ENCODE measurements at regions not wholly inside any gene's neighbourhood (a gene's known extent, or its start where the extent isn't known, plus 50 kb on each side); places are given as distances from the start of the nearest gene placed in this dataset.

DNA sequence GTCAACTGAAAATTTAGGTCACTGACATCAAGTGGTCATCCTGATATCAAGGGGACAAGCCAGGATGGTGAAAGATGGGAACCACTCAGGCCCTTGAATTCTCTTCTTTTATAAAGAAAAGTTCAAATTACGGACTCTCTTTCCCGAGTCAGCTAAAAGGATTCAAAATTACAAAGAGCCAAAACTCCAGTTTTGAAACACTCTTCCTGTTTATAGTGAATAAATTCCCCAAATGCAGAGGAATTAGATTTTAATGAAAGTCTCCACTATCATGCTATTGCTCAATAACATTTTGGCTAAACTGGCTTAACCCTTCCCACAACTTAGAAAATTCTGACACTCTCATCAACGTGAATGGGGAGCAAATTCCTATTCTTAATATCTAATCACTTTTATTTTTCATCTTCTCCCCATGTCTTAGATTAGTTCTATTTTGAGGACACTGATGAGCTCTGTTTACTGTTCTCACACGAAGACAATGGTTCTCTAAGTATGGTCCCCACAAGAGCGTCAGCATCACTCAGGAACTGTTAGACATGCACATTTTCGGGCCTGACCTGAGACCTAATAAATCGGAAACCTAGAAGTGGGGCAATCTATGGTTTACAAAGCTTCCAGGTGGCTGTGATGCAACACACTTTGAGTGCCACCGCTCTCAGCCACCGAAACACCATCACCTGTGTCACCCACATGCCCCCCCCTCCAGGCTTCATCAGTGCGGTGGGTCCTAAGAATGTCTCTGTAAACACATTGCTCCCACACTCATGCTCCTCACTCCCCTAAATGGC, 64.4 kb upstream of the TIAM1 start:
- Histone ChIP-seq H3K27me3 (ENCODE audit: low read depth) (no peaks in the 10 kb centered on the region), H3K36me3 (replicated peaks) (no peaks in the 10 kb centered on the region), H3K4me3 (no peak overlapping the region), H3K9me3 (no peaks in the 10 kb centered on the region), H3K4me1 (no peaks in the 10 kb centered on the region)
- in situ Hi-C loops (cut with MboI; ENCODE audit: low sequenced_read_pairs), result no loop called here
- DNase-seq (ENCODE audit: low spot score in 2 of 2), result no peak

DNA sequence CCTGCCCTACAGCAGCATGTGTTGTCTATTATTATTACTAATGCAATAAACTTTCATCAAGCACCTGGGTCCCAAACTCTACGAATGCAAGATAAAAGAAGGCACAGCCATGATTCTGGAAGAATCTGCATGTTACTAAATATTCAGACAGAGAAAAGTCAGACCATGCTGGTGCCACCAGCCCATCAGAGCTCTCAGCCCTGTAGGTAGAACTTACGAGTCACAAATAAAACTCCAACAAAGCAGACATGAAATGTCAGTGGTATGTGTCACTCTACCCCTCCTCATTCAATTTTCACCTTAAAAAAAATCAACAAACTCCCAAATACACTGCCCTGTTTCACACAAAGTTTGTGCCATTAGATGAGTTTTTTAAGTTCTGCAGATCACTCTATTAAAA, 62.4 kb upstream of the TIAM1 start:
- Histone ChIP-seq H3K9me3 (no peaks in the 10 kb centered on the region), H3K36me3 (replicated peaks) (no peaks in the 10 kb centered on the region), H3K4me1 (no peaks in the 10 kb centered on the region), H3K27me3 (ENCODE audit: low read depth) (no peaks in the 10 kb centered on the region), H3K4me3 (no peak overlapping the region)
- in situ Hi-C loops (cut with MboI; ENCODE audit: low sequenced_read_pairs), result no loop called here
- DNase-seq (ENCODE audit: low spot score in 2 of 2), result no peak

DNA sequence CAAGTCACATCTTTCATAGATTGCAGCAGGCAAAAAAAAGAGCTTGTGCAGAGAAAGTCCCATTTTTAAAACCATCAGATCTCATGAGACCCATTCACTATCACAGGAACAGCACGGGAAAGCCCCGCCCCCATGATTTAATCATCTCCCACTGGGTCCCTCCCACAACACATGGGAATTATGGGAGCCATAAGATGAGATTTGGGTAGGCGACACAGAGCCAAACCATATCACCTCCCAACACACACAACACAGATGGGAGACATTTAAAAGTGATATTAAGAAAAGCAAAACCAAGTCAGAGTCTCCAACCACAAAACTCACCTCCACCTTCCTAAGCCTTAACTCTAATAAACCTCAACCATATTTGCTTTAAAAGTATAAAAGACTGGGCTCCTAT, 61.5 kb upstream of the TIAM1 start:
- no peak for DNase-seq (ENCODE audit: low spot score in 2 of 2)
- in situ Hi-C loops (cut with MboI; ENCODE audit: low sequenced_read_pairs), result no loop called here
- Histone ChIP-seq H3K9me3 (no peaks in the 10 kb centered on the region), H3K27me3 (ENCODE audit: low read depth) (no peaks in the 10 kb centered on the region), H3K36me3 (replicated peaks) (no peaks in the 10 kb centered on the region), H3K4me3 (no peak overlapping the region), H3K4me1 (no peaks in the 10 kb centered on the region)

DNA sequence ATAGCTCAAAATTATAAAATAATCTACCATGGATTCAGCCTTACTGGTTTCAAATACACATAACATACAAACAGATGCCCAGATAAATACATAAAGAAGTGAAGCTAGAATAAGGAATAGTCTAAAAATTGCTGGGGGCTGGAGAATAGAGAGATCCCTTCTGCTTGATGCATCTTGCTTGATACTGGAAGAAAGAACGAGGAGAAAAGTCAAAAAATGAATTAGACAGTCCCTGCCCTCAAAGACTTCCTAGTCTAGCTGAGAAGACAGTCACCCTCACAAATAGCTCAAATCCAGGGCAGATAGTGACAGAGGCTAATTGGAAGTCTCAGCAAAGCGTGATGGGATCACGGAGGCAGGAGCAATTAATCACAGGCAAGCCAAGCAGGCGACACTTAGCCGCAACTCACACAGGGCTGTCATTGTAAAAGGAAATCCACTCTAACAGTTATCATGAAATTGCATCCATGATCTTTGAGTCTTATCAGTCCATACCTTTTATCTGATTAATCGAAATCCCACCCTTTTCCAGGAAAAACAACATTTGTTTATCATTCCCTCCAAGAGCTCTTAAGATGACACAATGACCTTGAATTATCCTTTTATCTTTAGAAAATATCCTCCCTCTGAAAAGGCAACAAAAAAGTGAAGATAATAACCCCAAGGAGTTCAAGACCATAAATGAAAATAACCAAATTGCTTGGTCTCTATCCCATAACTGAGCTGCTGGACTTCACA, 59.7 kb upstream of the TIAM1 start:
- no peaks in the 10 kb centered on the region for H3K4me1 ChIP-seq
- in situ Hi-C loops (cut with MboI; ENCODE audit: low sequenced_read_pairs), result no loop called here
- no peak for DNase-seq (ENCODE audit: low spot score in 2 of 2)

DNA sequence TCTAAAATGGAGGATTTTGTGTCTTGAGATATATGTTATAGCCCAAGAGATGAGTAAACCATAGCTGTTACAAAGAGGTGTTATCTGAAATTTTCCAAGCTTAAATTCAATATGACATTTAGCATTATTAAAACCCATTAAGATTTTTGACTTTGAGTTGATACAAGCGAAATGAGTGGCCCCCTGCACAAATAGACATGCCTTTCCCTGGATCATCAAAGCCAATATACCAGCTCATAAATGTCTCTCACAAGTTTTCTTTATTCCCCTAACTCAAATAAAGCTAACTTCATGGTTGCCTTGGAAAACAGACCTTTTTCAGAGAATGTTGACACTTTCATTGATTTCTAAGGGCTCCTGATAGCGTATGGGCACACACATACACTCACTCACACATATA, 55.5 kb upstream of the TIAM1 start:
- H3K9me3 ChIP-seq, result no peaks in the 10 kb centered on the region
- H3K27me3 ChIP-seq (ENCODE audit: low read depth), result no peaks in the 10 kb centered on the region
- H3K36me3 ChIP-seq (replicated peaks), result no peaks in the 10 kb centered on the region
- in situ Hi-C loops (cut with MboI; ENCODE audit: low sequenced_read_pairs), result no loop called here
- DNase-seq (ENCODE audit: low spot score in 2 of 2), result no peak
- no peak overlapping the region for H3K4me3 ChIP-seq
- no peaks in the 10 kb centered on the region for H3K4me1 ChIP-seq

More for the DNA sequence above, 59.7 kb upstream of the TIAM1 start:
- Histone ChIP-seq H3K4me3 (no peak overlapping the region), H3K9me3 (no peaks in the 10 kb centered on the region), H3K36me3 (replicated peaks) (no peaks in the 10 kb centered on the region), H3K27me3 (ENCODE audit: low read depth) (no peaks in the 10 kb centered on the region)

DNA sequence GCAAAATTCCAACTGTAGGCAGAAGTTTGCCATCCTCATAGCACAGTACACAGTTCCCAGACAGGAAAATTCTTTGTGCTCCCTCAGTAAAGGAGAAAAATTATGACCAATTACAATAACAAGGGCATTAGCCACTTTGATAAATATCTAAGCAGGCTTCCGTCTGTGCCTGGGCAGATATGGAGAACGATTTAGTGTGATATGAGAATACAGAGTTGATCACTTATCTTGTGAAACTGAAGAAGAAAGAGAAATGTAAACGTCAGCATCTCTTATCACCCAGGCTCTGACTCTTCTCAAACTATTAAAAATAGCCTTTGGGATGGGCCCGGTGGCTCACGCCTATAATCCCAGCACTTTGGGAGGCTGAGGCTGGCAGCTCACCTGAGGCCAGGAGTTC, 54.5 kb upstream of the TIAM1 start:
- Histone ChIP-seq H3K9me3 (no peaks in the 10 kb centered on the region), H3K27me3 (ENCODE audit: low read depth) (no peaks in the 10 kb centered on the region), H3K36me3 (replicated peaks) (no peaks in the 10 kb centered on the region), H3K4me1 (no peaks in the 10 kb centered on the region), H3K4me3 (no peak overlapping the region)
- in situ Hi-C loops (cut with MboI; ENCODE audit: low sequenced_read_pairs), result no loop called here
- DNase-seq (ENCODE audit: low spot score in 2 of 2), result no peak

DNA sequence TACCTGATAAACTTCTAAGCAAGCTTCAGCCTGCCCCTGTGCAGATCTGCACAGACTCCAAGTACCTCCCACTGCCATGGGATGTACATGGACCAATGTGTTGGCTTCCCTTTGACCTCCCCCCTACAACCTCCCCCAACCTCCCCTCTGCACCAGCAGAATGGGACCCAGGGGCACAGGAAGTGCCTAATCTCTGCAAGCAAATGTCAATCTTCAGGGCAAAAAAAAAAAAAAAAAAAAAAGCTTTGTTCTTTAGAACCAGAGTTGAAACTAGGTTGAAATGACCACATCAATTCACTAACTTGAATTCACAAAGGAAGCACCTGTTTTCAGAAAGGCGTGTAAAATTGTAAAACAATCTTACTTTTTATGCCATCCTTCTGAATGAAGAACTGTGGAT, 53.9 kb upstream of the TIAM1 start:
- no peaks in the 10 kb centered on the region for H3K27me3 ChIP-seq (ENCODE audit: low read depth)
- H3K36me3 ChIP-seq (replicated peaks), result no peaks in the 10 kb centered on the region
- DNase-seq (ENCODE audit: low spot score in 2 of 2), result no peak
- H3K9me3 ChIP-seq, result no peaks in the 10 kb centered on the region
- H3K4me3 ChIP-seq, result no peak overlapping the region
- in situ Hi-C loops (cut with MboI; ENCODE audit: low sequenced_read_pairs), result no loop called here
- H3K4me1 ChIP-seq, result no peaks in the 10 kb centered on the region

DNA sequence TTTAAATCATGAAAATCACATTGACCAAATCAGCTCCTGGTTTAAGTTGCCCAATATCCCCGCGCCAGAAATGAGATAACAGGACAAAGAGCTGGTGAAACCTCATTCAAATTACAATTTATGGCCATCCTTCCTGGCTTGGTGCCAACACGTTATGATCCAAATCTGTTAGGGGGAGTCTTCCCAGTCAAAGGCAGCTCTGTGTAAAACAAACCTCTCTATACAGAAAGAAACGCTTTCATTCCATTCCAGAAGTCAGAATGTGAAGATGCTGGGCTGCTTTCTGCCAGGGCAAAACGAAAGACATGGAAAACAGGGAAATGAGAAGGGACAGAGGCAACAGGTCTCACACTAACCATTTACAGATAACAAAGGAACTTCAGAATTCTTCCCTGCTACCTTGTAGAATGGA, 53.5 kb upstream of the TIAM1 start:
- no peaks in the 10 kb centered on the region for H3K4me1 ChIP-seq
- DNase-seq (ENCODE audit: low spot score in 2 of 2), result no peak
- in situ Hi-C loops (cut with MboI; ENCODE audit: low sequenced_read_pairs), result no loop called here
- H3K27me3 ChIP-seq (ENCODE audit: low read depth), result no peaks in the 10 kb centered on the region
- no peak overlapping the region for H3K4me3 ChIP-seq
- H3K36me3 ChIP-seq (replicated peaks), result no peaks in the 10 kb centered on the region
- H3K9me3 ChIP-seq, result no peaks in the 10 kb centered on the region

DNA sequence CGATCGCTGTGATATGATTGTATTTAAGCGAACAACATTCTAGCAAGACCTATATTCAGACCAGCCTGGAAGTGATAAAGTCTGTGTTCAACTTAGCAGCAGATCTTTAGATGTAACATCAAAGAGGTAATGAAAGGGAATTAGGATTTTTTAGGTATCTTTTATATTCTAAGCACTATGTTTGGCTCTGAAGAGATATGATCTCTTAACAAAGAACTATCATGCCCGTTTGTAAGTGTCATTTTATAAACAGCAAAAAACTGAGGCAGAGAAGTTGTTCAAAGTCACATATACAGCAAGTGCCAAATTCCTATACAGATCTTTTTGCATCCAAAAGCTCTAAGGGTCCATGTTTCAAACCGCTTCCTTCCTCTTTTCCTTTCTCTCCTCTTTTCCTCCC, 53.0 kb upstream of the TIAM1 start:
- Histone ChIP-seq H3K27me3 (ENCODE audit: low read depth) (no peaks in the 10 kb centered on the region), H3K4me1 (no peaks in the 10 kb centered on the region), H3K36me3 (replicated peaks) (no peaks in the 10 kb centered on the region), H3K9me3 (no peaks in the 10 kb centered on the region), H3K4me3 (no peak overlapping the region)
- in situ Hi-C loops (cut with MboI; ENCODE audit: low sequenced_read_pairs), result no loop called here
- no peak for DNase-seq (ENCODE audit: low spot score in 2 of 2)

DNA sequence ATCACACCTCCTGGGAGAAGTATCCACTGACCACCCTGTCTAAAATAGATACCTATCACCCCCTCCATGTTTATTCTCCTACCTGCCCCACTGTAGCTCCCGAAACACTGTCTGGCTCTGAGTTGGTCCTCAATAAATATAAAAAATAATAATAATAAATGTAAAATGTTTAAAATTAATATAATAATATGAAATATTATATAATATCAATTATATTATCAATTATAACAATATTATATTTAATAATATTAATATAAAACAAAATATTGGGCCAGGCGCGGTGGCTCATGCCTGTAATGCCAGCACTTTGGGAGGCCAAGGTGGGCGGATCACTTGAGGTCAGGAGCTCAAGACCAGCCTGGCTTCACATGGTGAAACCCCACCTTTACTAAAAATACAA, 52.3 kb upstream of the TIAM1 start:
- in situ Hi-C loops (cut with MboI; ENCODE audit: low sequenced_read_pairs), result no loop called here
- Histone ChIP-seq H3K9me3 (no peaks in the 10 kb centered on the region), H3K36me3 (replicated peaks) (no peaks in the 10 kb centered on the region), H3K4me1 (no peaks in the 10 kb centered on the region), H3K4me3 (no peak overlapping the region), H3K27me3 (ENCODE audit: low read depth) (no peaks in the 10 kb centered on the region)
- no peak for DNase-seq (ENCODE audit: low spot score in 2 of 2)

DNA sequence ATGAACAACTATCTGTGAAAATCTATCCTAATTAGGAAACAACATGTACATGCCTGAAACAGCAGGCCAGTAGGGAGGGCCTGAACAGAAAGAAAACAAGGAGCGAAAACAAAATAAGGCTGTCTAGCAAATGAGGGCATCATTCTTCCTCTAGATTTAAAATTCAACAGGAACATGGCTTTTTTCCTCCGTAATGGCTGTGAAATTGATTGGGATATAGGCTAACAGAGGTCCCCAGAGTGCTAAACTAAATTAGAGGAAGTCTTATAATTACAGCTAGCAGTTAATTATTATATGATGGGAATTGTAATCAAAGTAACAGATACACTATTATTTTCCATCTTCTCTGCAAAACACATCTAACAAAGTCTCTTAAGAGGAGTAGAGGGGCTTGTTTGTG, 51.7 kb upstream of the TIAM1 start:
- H3K27me3 ChIP-seq (ENCODE audit: low read depth), result no peaks in the 10 kb centered on the region
- H3K36me3 ChIP-seq (replicated peaks), result no peaks in the 10 kb centered on the region
- H3K9me3 ChIP-seq, result no peaks in the 10 kb centered on the region
- H3K4me1 ChIP-seq, result no peaks in the 10 kb centered on the region
- no peak for DNase-seq (ENCODE audit: low spot score in 2 of 2)
- H3K4me3 ChIP-seq, result no peak overlapping the region
- in situ Hi-C loops (cut with MboI; ENCODE audit: low sequenced_read_pairs), result no loop called here

DNA sequence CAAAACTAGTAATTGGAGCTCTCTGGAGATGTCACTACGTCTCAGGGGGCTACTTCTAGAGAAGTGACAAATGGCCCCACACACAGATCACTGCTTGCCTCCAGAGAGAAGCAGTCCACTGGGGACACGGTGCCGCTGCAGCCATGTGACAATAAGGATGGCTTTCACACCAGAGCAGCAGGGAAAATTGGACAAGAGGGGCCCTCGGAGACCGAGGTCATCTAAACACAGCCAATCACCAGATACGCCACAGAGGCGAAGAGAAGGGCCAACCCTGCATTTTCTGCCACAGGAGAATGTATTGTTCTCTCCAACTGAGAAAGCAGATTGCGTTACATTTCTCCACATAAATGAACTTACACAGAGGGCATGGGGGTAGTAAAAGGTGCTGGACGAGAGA, 51.2 kb upstream of the TIAM1 start:
- in situ Hi-C loops (cut with MboI; ENCODE audit: low sequenced_read_pairs), result no loop called here
- Histone ChIP-seq H3K4me3 (no peak overlapping the region), H3K27me3 (ENCODE audit: low read depth) (no peaks in the 10 kb centered on the region), H3K4me1 (no peaks in the 10 kb centered on the region), H3K9me3 (no peaks in the 10 kb centered on the region), H3K36me3 (replicated peaks) (no peaks in the 10 kb centered on the region)
- no peak for DNase-seq (ENCODE audit: low spot score in 2 of 2)

DNA sequence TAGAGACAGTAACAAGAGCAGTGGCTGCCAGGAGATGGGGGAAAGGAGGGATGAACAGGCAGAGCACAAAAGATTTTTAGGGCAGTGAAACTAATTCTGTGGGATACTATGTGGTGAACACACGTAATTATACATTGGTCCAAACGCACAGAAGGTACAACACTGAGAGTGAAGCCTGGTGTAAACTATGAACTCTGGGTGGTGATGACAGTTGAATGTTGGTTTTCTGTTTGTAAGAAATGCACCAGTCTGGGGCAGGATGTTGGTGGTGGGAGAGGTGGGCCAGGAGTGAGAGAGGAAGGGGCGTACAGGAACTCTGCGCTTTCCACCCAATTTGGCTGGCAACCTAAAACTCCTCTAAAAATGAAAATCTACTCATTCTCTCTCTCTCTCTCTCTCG, 50.2 kb upstream of the TIAM1 start:
- Histone ChIP-seq H3K36me3 (replicated peaks) (no peaks in the 10 kb centered on the region), H3K27me3 (ENCODE audit: low read depth) (no peaks in the 10 kb centered on the region), H3K4me1 (no peaks in the 10 kb centered on the region), H3K4me3 (no peak overlapping the region), H3K9me3 (no peaks in the 10 kb centered on the region)
- no peak for DNase-seq (ENCODE audit: low spot score in 2 of 2)
- in situ Hi-C loops (cut with MboI; ENCODE audit: low sequenced_read_pairs), result no loop called here
